LNCaP clone FGC (cell line): ENCODE measurements at regions not wholly inside any gene's neighbourhood (a gene's known extent, or its start where the extent isn't known, plus 50 kb on each side); places are given as distances from the start of the nearest gene placed in this dataset.
"Not testable (repeated sequence)": the region's sequence is repeated elsewhere in the genome, so short reads cannot be mapped to it uniquely, and the experiment has no call there.

ENCODE experiments used
- DNase-seq: peaks from one replicate; pipeline ENCODE4 v3.0.0-alpha.2; 2011; ENCODE audit warnings: low read depth
- H3K4me3 ChIP-seq: 2 replicates; pipeline ENCODE4 v1.5.1; 2011; ENCODE audit warnings: mild to moderate bottlenecking, low read depth, low read length, control low read depth
- CTCF ChIP-seq: IDR thresholded peaks from 2 replicates; pipeline ENCODE4 v1.5.1; 2012; ENCODE audit warnings: mild to moderate bottlenecking; ENCODE audit not compliant: control insufficient read depth, insufficient read depth; ENCODE audit errors: extremely low read depth

GRCh38 chr6:144418959-144419545 lies 133.9 kb downstream of the UTRN start:
- no peak for TF ChIP-seq CTCF
- no peak overlapping the region for H3K4me3 ChIP-seq
- no peak for DNase-seq

- no peak overlapping the region for H3K4me3 ChIP-seq
- no peak for TF ChIP-seq CTCF
- no peak for DNase-seq
Observed at GRCh38 chr6:144423167-144423566, 138.0 kb downstream of the UTRN start.

- H3K4me3 ChIP-seq, result no peak overlapping the region
- TF ChIP-seq CTCF, result no peak
- DNase-seq, result no peak
Observed at GRCh38 chr6:144429753-144430152, 144.6 kb downstream of the UTRN start.

DNA sequence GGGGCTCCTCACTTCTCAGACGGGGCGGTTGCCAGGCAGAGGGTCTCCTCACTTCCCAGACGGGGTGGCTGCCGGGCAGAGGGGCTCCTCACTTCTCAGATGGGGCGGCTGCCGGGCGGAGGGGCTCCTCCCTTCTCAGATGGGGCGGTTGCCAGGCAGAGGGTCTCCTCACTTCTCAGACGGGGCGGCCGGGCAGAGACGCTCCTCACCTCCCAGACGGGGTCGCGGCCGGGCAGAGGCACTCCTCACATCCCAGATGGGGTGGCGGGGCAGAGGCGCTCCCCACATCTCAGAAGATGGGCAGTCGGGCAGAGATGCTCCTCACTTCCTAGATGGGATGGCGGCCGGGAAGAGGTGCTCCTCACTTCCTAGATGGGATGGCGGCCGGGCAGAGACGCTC lies 148.3 kb downstream of the UTRN start:
- DNase-seq, H3K4me3 ChIP-seq: not testable (repeated sequence)

- H3K4me3 ChIP-seq, result no peak overlapping the region
- TF ChIP-seq CTCF, result no peak
- DNase-seq, result no peak
Observed at GRCh38 chr6:144434308-144434990, 149.3 kb downstream of the UTRN start.

DNA sequence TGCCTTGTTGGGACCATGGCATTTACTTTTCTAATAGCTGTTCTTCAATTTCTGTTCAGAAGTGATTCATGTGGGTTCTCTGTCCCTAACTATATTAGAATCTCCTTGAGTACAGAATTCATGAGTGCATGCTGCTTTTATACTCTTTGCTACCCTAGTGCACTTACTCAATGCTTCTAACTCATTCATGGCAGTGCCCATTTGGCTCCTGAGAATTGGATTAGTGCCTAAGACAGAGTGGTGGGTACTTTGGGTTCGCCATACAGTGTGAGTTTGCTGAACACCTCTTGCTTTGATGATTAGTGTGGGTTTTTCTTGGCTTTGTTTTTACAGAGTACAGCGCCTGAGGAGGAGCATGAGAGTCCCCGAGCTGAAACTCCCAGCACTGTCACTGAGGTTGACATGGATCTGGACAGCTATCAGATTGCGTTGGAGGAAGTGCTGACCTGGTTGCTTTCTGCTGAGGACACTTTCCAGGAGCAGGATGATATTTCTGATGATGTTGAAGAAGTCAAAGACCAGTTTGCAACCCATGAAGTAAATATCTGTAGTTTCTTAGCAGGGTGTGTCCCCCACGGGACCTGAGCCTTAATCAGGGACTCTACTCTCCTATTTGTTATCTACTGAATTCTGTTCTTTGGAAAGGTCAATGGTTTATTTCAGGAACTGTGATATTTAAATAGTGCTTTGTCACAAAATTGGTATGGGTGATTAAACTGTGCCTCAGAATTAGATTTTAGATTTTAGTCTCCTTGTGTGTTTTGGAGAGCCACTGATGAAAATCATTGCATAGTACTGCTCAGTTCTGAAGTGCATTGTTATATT lies 150.7 kb downstream of the UTRN start:
- no peak for DNase-seq
- H3K4me3 ChIP-seq, result no peak overlapping the region
- TF ChIP-seq CTCF, result no peak

DNA sequence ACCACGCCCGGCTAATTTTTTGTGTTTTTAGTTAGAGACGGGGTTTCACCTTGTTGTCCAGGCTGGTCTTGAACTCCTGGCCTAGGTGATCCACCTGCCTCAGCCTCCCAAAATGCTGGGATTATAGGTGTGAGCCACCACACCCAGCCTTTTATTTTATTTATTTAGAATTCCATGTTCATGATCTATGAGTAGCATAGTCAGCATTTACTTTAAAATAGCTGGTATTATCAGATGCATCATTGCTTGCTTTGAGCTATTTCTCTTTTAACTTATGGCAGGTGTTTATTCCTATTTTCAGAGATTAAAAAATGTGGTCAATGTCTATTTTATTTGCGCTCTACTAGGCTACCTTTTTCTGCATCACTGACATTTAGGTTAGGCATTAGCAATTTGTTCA lies 152.0 kb downstream of the UTRN start:
- no peak for TF ChIP-seq CTCF
- DNase-seq, result no peak

More for the DNA sequence above, 152.0 kb downstream of the UTRN start:
- no peak overlapping the region for H3K4me3 ChIP-seq
